Peyer's patch (tissue), 4 donors: ENCODE measurements at regions not wholly inside any gene's neighbourhood (a gene's known extent, or its start where the extent isn't known, plus 50 kb on each side); places are given as distances from the start of the nearest gene placed in this dataset.

Source experiments
- CTCF ChIP-seq, 6 experiments: fragments of 450-650 bp in 4 of 6; fragments of 200-600 bp in 2 of 6; sonication (generic) in 1 of 6; IDR thresholded peaks; one replicate each; pipeline ENCODE4 v1.5.1; 2017 to 2019; ENCODE audit warnings: antibody characterized with exemption in 6 of 6, mild to moderate bottlenecking in 3 of 6, moderate library complexity in 1 of 6
- POLR2A ChIP-seq, 2 donors: fragments of 450-650 bp; IDR thresholded peaks; one replicate each; pipeline ENCODE4 v1.5.1; 2017; ENCODE audit warnings: antibody characterized with exemption in 2 of 2, mild to moderate bottlenecking in 2 of 2, moderate library complexity in 2 of 2

DNA sequence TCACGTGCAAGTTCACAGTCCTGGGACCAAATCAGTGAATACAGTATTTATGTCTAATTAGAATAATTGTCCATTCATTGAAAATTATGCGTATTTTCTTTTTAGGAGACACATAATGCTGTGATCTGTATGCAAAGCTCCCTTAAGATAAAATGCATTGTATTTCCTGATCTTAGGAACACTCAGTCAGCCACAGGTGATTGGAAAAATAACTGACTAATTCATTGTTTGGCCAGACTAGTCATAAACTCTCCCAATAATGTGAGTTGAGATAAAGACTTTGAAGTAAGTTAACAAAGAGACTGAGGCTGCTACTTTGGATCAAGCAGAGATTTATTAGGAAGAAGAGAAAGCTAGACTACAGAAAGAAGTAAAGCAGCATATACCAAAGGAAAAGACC is 182.2 kb downstream of the GNAI1 start:
- TF ChIP-seq CTCF (IDR thresholded peaks at IDR 0.05): no peak
- TF ChIP-seq POLR2A (IDR thresholded peaks at IDR 0.05): no peak
